ENCODE measurements at regions not wholly inside any gene's neighbourhood (a gene's known extent, or its start where the extent isn't known, plus 50 kb on each side); places are given as distances from the start of the nearest gene placed in this dataset.

GRCh38 chr14:42778984-42779383, 1172.3 kb downstream of the LRFN5 start (continued):
- TF ChIP-seq ZNF248 (tag by site-specific recombination; IDR thresholded peaks at IDR 0.05), result no peak
- no peak for TF ChIP-seq ZNF510 (tag by site-specific recombination; IDR thresholded peaks at IDR 0.05; ENCODE audit: insufficient replicate concordance)
- no peak for TF ChIP-seq ZSCAN30 (tag by site-specific recombination; IDR thresholded peaks at IDR 0.05)

GRCh38 chr14:42750771-42751170, 1144.1 kb downstream of the LRFN5 start:
- H3K4me1 ChIP-seq (ENCODE audit: control insufficient read depth, insufficient read depth, low read length), result no peaks in the 10 kb centered on the region
- H3K4me3 ChIP-seq (ENCODE audit: low read depth, low read length), result no peak overlapping the region
- no peaks in the 10 kb centered on the region for H3K36me3 ChIP-seq (ENCODE audit: control insufficient read depth in 2 of 2, insufficient read depth in 1 of 2, low read length in 2 of 2)
- CTCF ChIA-PET, result no interaction called here
- POLR2A ChIA-PET, result no interaction called here
- TF ChIP-seq ZNF645 (tag by site-specific recombination; IDR thresholded peaks at IDR 0.05) (no peak), OVOL3 (tag by site-specific recombination; IDR thresholded peaks at IDR 0.05) (no peak), BCL6B (tag by site-specific recombination; IDR thresholded peaks at IDR 0.05) (no peak), HOXC10 (CRISPR knock-in tag; IDR thresholded peaks at IDR 0.05) (no peak), ZNF146 (tag by site-specific recombination; IDR thresholded peaks at IDR 0.05) (no peak), HOXA7 (CRISPR knock-in tag; IDR thresholded peaks at IDR 0.05; ENCODE audit: borderline replicate concordance) (no peak), ZNF157 (tag by site-specific recombination; IDR thresholded peaks at IDR 0.05) (no peak)
- no peaks in the 10 kb centered on the region for H3K9me3 ChIP-seq (ENCODE audit: control insufficient read depth, insufficient read depth, low read depth, low read length)
- no peak overlapping the region for H3K27ac ChIP-seq (ENCODE audit: extremely low read depth, low read depth, low read length)

- Histone ChIP-seq H3K9me3 (ENCODE audit: control insufficient read depth, insufficient read depth, low read depth, low read length) (no peaks in the 10 kb centered on the region), H3K4me3 (ENCODE audit: low read depth, low read length) (no peak overlapping the region), H3K4me1 (ENCODE audit: control insufficient read depth, insufficient read depth, low read length) (no peaks in the 10 kb centered on the region), H3K27ac (ENCODE audit: extremely low read depth, low read depth, low read length) (no peak overlapping the region), H3K36me3 (ENCODE audit: control insufficient read depth in 2 of 2, insufficient read depth in 1 of 2, low read length in 2 of 2) (no peaks in the 10 kb centered on the region)
- TF ChIP-seq, protein P1, sequence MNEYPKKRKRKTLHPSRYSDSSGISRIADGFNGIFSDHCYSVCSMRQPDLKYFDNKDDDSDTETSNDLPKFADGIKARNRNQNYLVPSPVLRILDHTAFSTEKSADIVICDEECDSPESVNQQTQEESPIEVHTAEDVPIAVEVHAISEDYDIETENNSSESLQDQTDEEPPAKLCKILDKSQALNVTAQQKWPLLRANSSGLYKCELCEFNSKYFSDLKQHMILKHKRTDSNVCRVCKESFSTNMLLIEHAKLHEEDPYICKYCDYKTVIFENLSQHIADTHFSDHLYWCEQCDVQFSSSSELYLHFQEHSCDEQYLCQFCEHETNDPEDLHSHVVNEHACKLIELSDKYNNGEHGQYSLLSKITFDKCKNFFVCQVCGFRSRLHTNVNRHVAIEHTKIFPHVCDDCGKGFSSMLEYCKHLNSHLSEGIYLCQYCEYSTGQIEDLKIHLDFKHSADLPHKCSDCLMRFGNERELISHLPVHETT (tag by site-specific recombination; IDR thresholded peaks at IDR 0.05), result no peak
- TF ChIP-seq KLF7 (tag by site-specific recombination; IDR thresholded peaks at IDR 0.05; ENCODE audit: borderline replicate concordance) (no peak), KLF10 (tag by site-specific recombination; IDR thresholded peaks at IDR 0.05) (no peak), ZNF510 (tag by site-specific recombination; IDR thresholded peaks at IDR 0.05; ENCODE audit: insufficient replicate concordance) (no peak), OVOL3 (tag by site-specific recombination; IDR thresholded peaks at IDR 0.05) (no peak), GLIS2 (tag by site-specific recombination; IDR thresholded peaks at IDR 0.05) (no peak), ZNF2 (tag by site-specific recombination; IDR thresholded peaks at IDR 0.05) (no peak)
- ChIA-PET POLR2A (no interaction called here), CTCF (no interaction called here)
These were observed 1135.4 kb downstream of the LRFN5 start for GRCh38 chr14:42742084-42742483.

DNA sequence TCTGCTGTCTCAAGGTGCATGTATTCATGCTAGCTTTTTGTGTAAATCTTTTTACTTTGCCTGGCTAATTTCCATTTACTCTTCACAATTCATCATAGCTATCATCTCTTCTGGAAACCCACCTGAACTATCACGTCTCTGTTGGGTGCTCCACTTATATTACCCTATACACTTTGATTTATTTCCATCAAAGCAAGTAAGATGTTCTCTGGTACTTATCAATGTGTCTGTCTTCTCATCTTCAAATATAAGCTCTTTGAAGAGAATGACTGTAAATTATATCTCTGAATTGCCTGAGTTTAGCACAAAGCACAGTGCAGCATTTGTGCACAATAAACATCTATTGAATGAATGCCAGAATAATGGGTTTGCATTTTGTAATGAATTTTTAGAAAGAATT, 1129.7 kb downstream of the LRFN5 start:
- no peaks in the 10 kb centered on the region for H3K36me3 ChIP-seq (ENCODE audit: control insufficient read depth in 2 of 2, insufficient read depth in 1 of 2, low read length in 2 of 2)
- H3K9me3 ChIP-seq (ENCODE audit: control insufficient read depth, insufficient read depth, low read depth, low read length), result no peaks in the 10 kb centered on the region
- no peaks in the 10 kb centered on the region for H3K4me1 ChIP-seq (ENCODE audit: control insufficient read depth, insufficient read depth, low read length)
- POLR2A ChIA-PET, result no interaction called here
- CTCF ChIA-PET, result no interaction called here
- H3K27ac ChIP-seq (ENCODE audit: extremely low read depth, low read depth, low read length), result no peak overlapping the region
- no peak overlapping the region for H3K4me3 ChIP-seq (ENCODE audit: low read depth, low read length)
- TF ChIP-seq ZNF132 (tag by site-specific recombination; IDR thresholded peaks at IDR 0.05; ENCODE audit: borderline replicate concordance), result no peak
- no peak for TF ChIP-seq ZNF48 (tag by site-specific recombination; IDR thresholded peaks at IDR 0.05)
- TF ChIP-seq BCL6B (tag by site-specific recombination; IDR thresholded peaks at IDR 0.05), result no peak
- no peak for TF ChIP-seq ZFHX2 (tag by site-specific recombination; conservative IDR thresholded peaks at IDR 0.05)
- no peak for TF ChIP-seq EGR2 (tag by site-specific recombination; IDR thresholded peaks at IDR 0.05; ENCODE audit: low read depth)
- TF ChIP-seq, protein P2, sequence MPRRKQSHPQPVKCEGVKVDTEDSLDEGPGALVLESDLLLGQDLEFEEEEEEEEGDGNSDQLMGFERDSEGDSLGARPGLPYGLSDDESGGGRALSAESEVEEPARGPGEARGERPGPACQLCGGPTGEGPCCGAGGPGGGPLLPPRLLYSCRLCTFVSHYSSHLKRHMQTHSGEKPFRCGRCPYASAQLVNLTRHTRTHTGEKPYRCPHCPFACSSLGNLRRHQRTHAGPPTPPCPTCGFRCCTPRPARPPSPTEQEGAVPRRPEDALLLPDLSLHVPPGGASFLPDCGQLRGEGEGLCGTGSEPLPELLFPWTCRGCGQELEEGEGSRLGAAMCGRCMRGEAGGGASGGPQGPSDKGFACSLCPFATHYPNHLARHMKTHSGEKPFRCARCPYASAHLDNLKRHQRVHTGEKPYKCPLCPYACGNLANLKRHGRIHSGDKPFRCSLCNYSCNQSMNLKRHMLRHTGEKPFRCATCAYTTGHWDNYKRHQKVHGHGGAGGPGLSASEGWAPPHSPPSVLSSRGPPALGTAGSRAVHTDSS (tag by site-specific recombination; IDR thresholded peaks at IDR 0.05), result no peak
- no peak for TF ChIP-seq ZNF155 (tag by site-specific recombination; IDR thresholded peaks at IDR 0.05)
- TF ChIP-seq KLF9 (tag by site-specific recombination; IDR thresholded peaks at IDR 0.05; ENCODE audit: low read depth), result no peak
- no peak for TF ChIP-seq ZNF776 (tag by site-specific recombination; IDR thresholded peaks at IDR 0.05; ENCODE audit: borderline replicate concordance)
- no peak for TF ChIP-seq IKZF3 (tag by site-specific recombination; IDR thresholded peaks at IDR 0.05)
- TF ChIP-seq ZNF341 (tag by site-specific recombination; IDR thresholded peaks at IDR 0.05; ENCODE audit: low read depth), result no peak
- no peak for TF ChIP-seq ZBTB17 (tag by site-specific recombination; IDR thresholded peaks at IDR 0.05)

All from HEK293 (cell line).